HG02588 (cell line): ENCODE measurements at regions not wholly inside any gene's neighbourhood (a gene's known extent, or its start where the extent isn't known, plus 50 kb on each side); places are given as distances from the start of the nearest gene placed in this dataset.
"Not testable (repeated sequence)": the region's sequence is repeated elsewhere in the genome, so short reads cannot be mapped to it uniquely, and the experiment has no call there.

Source experiments
- ATAC-seq: cut with Tn5 transposase; IDR thresholded peaks from one replicate; pipeline ENCODE4 v1.9.1; 2021; ENCODE audit warnings: mild to moderate bottlenecking, moderate library complexity; ENCODE audit not compliant: unreplicated experiment

- ATAC-seq, result no peak
Measured at GRCh38 chr4:31169846-31170245, 449.7 kb downstream of the PCDH7 start.

DNA sequence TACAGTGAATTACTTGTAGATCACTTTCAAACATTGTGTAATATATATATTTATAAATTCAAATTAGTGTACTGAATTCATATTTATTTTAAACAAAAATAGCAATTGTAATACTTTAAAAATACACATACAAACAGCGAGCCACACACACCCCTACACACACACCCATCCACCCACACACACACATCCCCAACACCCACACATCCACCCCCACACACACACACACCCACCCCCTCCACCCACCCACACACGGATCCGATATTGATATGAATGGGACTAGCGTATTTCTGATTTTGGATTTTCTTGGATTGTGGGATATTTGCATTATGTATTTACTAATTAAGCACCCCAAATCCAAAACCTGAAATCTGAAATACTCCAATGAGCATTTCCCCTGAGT lies 451.2 kb downstream of the PCDH7 start:
- ATAC-seq, result no peak

GRCh38 chr4:31175242-31175910 lies 455.2 kb downstream of the PCDH7 start:
- no peak for ATAC-seq

DNA sequence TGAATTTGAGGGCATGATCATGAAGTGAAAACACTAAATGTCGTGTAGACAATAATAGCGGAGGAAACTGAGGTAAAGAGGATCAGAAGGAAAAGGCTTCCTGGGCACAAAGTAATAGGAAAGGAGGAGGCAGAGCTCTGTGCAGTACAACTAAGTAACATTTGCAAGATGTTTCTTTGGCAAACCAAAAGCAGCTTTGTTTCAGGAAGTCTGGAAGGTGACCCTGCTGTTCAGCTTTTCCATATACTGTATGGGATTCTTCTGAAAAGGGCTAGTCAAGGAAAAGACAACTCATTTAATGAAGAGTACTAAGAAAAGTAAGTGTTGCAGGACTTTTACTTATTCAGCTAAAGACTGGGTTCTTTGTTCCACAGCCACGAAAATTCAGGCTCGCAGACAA lies 463.1 kb downstream of the PCDH7 start:
- ATAC-seq, result no peak

DNA sequence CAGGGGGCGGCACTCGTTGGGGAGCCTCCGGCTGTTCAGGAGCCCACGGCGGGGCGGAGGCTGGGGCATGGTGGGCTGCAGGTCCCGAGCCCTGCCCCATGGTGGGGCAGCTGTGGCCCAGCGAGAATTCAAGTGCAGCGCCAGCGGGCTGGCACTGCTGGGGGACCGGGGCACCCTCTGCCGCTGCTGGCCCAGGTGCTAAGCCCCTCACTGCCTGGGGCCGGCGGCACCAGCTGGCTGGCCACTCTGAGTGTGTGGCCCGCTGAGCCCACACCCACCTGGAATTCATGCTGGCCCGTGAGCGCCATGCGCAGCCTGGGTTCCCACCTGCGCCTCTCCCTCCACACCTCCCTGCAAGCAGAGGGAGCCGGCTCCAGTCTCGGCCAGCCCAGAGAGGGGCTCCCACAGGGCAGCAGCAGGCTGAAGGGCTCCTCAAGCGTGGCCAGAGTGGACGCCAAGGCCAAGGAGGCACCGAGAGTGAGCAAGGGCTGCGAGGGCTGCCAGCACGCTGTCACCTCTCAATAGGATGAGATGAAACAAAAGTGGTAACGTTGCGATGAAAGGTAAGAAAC lies 464.9 kb downstream of the PCDH7 start:
- ATAC-seq, result no peak

DNA sequence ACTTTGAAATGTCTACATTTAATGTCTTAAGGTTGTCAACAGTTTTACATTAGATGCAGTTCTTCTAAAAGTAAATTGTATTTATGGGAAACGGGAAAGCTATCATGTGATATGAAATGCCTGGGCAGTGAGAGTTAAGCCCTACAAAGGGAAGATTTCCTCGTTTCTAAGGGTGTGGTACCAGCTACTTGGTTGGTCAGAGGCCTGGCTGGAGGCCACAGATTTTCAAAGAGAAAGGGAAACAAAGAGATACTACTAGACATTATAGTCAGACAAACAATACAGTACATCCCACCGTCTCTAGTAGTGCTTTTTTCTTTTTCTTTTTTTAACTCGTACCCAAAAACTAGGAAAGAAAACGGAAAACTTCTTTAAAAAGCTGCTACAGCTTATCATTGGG lies 467.8 kb downstream of the PCDH7 start:
- no peak for ATAC-seq

DNA sequence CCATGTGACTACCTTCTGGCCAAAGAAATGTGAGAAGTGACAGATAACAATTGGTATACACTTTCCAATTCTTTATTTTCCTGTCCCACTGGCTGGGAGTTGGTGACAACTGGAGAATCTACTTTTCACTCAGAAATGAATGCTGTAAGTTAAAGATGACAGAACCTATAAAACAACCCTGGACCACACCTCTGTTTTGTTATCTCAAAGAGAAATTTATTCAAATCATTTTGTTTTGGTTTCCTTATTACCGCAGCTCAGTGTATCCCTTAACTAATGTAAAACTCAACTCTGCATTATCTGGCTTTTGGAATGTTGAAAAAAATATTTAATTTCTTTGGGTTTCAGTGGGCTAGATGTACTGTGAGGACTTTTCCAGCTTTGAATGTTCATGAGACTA lies 469.8 kb downstream of the PCDH7 start:
- no peak for ATAC-seq

DNA sequence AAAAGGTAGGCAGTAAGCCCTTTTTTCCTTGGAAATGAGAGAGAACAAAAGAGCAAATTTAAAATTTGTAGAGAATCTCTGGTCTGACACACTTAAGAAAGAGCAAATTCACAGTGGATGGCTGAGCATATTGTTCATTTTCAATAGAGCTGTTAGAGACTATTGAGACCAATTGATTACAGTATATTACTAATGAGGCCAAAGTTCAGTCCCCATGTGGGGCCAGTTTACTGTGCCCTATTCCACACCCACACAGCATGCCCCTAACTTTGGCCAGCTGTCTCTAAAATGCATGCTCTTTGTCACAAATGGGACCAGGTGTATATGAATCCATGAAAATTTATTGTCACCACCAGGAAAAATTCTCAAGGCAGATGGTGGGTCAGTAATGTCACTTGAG lies 470.5 kb downstream of the PCDH7 start:
- ATAC-seq, result no peak

- ATAC-seq, result no peak
Measured at GRCh38 chr4:31192341-31192740, 472.2 kb downstream of the PCDH7 start.

DNA sequence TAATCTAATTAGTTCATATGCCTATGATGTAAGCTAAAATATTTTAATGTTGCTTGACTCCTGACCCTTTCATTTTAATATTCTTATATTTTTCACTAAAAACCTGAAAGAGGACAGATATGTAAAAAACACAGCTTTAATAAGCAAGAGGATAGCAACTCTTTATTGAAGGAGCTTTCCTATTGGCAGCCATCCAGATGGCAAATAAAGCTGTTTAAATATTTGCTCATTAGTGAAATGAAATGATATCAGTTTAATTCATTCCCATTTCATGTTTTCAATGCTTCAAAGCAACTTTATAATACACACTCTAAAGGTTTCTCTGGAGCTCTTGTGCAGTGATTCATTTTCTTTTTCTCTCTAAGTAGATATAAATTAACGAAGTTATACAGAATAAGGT lies 473.4 kb downstream of the PCDH7 start:
- no peak for ATAC-seq

DNA sequence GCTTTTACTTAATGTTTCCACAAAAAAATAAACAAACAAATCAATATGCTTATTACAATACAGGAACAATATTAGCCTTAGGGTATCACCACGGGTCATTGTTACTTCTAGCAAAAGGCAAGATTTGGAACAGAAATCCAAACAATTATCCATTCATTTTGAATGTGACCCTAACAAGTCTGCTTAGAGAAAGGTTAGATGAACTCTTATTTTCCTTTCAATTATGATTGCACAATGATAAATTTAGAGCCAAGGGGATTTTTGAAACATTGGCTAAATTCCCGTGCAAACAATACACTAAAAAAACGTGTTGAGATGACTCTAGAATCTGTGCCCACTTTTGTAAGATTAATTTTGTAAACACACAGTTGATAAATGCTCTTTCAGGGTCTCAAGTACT lies 474.7 kb downstream of the PCDH7 start:
- ATAC-seq, result no peak

DNA sequence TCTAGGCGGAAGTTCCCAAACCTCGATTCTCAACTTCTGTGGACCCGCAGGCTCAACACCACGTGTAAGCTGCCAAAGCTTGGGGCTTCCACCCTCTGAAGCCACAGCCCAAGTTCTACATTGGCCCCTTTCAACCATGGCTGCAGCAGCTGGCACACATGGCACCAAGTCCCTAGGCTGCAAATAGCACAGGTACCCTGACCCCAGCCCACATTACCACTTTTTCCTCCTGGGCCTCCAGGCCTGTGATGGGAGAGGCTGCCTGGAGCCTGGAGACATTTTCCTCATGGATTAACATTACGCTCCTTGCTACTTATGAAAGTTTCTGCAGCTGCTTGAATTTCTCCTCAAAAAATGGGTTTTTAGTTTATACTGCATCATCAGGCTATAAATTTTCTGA lies 479.5 kb downstream of the PCDH7 start:
- ATAC-seq, result no peak

DNA sequence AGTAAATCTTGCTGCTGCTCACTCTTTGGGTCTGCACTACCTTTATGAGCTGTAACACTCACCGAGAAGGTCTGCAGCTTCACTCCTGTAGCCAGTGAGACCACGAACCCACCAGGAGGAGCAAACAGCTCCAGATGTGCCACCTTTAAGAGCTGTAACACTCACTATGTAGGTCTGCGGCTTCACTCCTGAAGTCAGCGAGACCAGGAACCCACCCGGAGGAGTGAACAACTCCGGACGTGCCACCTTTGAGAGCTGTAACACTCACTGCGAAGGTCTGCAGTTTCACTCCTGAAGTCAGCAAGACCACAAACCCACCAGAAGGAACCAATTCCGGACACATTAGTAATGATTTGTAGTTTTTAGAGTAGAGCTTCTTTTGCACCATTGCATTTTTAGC lies 481.9 kb downstream of the PCDH7 start:
- not testable (repeated sequence) for ATAC-seq

GRCh38 chr4:31204874-31205273 lies 484.7 kb downstream of the PCDH7 start:
- ATAC-seq, result no peak

GRCh38 chr4:31220921-31221320 lies 500.8 kb downstream of the PCDH7 start:
- ATAC-seq, result no peak

DNA sequence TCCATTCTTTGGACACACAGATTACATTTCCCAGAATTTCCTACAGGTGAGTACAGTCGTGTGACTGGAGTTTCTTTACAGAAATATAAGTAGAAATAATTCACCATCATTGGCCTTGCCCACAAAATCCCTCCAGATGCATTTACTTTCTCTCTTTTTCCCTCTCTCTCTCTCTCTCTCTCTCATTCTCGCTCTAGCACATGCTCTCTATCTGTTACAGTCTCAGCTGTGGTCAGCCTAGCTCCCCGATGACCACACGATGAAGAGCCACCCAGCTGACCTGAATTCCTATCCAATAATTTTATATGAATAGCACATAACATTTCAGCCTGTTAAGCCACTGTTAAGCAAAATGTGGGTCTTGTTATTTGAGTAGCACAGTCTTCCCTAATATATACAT lies 507.9 kb downstream of the PCDH7 start:
- no peak for ATAC-seq

DNA sequence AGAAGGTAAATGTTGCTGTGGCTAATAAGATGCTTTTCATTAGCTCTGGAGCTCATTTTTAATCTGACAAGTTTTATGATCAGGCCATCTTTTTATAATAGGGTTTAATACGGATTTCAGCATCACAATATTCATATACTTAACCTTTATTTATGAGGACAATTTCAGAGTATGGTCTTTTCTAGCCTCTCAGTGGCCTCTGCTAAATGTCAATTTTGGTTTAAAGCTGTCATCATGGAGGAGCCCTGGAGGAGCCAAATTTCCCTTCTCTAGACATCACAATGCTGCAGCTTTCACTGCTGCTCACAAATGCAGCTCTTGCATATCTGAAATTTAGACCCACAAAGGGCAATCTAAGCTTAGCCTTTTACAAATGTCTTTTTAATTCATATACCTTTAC lies 510.4 kb downstream of the PCDH7 start:
- ATAC-seq, result no peak

DNA sequence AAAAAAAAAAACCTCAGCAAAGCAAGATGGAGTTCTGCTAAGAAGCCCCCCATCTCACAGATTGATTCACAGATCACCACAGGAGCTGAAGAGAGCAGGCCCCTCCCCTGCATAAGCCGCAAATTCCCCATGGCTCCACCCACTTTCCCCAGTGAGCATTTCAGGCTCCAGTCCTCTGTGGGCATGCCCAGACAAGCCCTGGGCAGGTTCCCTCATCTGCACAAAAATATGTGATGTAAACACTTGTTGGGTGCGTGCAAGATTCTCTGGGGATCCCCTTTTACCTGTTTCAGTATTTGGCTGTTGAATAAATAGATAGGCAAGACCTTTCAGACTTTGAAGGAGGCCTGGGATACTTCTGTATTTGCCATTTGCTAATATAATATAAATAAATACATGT lies 514.3 kb downstream of the PCDH7 start:
- ATAC-seq, result peak; percentile 81

DNA sequence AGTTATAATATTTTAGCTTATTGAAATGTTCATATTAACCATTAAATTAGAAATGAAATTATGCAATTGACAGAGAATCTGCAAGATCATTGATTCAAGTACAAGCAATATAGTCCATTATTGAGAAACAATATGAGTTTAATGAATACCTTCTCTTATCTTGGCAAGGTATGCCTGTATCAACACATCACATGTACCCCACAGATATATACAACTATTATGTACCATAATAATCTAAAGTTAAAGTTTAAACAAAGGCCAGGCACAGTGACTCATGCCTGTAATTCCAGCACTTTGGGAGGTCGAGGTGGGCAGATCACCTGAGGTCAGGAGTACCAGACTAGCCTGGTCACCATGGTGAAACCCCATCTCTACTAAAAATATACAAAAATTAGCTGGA lies 514.7 kb downstream of the PCDH7 start:
- no peak for ATAC-seq

DNA sequence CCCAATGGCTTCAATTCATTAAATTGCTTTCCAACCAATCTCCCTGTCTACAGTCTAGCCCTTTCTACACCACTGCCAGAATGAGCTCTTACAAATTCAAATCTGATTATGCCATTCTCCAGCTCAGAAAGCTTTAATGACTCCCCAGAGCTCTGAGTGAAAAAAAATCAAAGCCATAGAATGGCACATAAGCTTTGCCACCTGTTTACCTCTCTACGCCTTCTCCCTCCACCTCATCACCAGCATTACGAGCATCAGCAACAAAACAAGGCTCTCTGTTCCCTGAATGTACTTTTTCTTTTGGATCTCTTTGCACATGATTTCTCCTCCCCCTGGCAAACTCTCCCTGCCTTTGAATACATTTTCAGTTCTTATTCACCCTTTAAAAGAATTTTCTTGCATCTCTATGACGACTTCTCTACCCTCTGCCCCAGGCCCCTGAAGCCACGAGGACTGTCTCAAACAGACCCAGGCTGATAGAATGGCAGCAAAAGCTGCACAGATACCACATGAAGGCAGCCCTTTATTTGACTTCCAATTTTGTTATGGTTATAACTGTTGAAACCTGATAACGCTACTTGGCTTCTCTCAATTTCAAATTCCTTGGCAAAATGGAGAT lies 516.0 kb downstream of the PCDH7 start:
- ATAC-seq, result no peak

GRCh38 chr4:31236639-31237173 lies 516.5 kb downstream of the PCDH7 start:
- no peak for ATAC-seq

DNA sequence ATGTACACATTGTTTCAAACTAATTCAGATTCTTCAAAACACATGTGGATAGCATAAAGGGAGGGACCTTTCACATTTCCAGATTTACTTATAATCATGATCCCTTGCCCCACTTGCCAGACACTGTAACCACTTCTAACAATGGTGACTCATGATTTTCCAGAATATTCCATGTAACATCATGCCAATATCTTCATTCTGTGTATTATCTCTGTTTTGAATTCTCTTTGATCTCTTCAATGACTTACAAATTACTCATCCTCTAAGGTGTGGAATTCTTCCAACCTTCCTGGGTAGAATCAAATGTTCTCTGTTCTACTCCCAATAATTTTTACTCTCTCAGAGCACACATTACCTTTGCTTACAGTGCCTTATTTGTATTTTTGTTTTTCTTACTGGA lies 517.1 kb downstream of the PCDH7 start:
- no peak for ATAC-seq
